HG02885 (cell line): ENCODE measurements at regions not wholly inside any gene's neighbourhood (a gene's known extent, or its start where the extent isn't known, plus 50 kb on each side); places are given as distances from the start of the nearest gene placed in this dataset.
A peak's percentile ranks its signal among the peaks of the same experiment; 100 is the strongest.

Experiments used
- ATAC-seq: cut with Tn5 transposase; IDR thresholded peaks from one replicate; pipeline ENCODE4 v1.9.1; 2021; ENCODE audit warnings: mild to moderate bottlenecking; ENCODE audit not compliant: unreplicated experiment, poor library complexity

- ATAC-seq = no peak
Observed at GRCh38 chr9:79857188-79857587, 285.4 kb downstream of the TLE4 start.

- ATAC-seq = no peak
Observed at GRCh38 chr9:79847074-79847473, 275.3 kb downstream of the TLE4 start.

GRCh38 chr9:79829566-79830302 is 258.0 kb downstream of the TLE4 start:
- no peak for ATAC-seq

DNA sequence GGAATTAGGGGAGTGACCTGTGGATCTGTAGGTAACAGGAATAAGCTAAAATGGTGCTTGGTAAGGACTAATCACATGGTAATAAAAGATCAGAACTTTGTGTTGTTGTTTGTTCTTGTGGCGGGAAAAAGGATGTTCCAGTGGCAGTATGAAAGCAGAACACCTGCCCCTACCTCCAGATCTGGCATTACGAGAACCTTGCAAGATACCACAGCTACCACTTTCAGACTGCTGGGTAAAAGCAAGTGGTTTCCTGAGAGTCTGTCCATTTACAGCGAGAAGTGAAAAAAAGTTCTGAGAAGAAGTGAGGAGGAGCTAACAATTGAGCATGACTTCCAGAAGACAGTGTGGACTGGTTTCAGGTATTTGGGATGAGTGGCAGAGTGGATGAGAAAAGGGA is 252.5 kb downstream of the TLE4 start:
- ATAC-seq = peak; percentile 68

GRCh38 chr9:79817438-79818004 is 245.8 kb downstream of the TLE4 start:
- peak; percentile 85 for ATAC-seq

DNA sequence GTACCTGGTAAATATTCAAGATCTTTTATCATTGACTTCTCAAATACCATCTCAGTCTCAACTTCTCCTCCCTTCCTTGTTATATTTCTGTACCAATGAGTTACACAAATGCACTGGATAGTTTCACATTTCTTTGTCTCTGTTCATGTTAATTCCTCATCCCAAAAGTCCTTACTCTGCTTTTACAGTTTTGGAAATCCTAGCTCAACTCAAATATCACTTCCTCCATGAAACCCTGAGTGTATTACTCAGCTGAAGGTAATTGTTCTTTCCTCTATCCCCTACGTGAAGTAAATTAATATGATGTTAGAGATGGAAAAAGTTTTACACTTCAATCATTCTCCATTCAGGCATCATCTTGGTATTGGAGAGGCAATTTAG is 241.5 kb downstream of the TLE4 start:
- no peak for ATAC-seq

GRCh38 chr9:79812507-79813257 is 240.9 kb downstream of the TLE4 start:
- ATAC-seq = peak; percentile 66

- ATAC-seq = peak; percentile 13
Observed at GRCh38 chr9:79812099-79812498, 240.3 kb downstream of the TLE4 start.

GRCh38 chr9:79809931-79810330 is 238.2 kb downstream of the TLE4 start:
- no peak for ATAC-seq

DNA sequence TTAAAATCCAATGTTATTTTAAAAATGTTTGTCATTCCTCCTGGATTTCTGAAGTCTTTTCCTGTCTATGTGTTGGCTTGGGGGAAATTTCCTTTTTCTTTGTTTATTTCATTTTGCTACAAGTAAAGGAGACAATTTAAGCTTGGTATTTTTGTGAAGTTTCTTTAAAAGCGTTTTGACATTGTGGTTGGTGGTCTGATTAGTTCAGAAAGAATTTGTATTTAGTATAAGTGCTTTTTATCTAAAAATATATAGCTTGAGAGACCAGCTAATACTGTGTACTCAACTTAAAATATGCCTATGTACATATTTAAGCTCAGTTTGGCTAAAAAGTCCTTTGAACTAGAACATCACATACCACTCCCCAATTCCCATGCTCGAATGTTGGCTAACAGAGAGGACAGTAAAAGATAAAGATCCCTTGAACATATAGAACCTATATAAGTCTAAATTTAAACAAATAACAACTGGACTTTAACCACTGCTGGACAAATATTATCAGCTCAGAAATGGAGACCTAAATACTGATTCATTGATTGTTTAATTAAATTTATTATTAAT is 237.6 kb downstream of the TLE4 start:
- no peak for ATAC-seq

DNA sequence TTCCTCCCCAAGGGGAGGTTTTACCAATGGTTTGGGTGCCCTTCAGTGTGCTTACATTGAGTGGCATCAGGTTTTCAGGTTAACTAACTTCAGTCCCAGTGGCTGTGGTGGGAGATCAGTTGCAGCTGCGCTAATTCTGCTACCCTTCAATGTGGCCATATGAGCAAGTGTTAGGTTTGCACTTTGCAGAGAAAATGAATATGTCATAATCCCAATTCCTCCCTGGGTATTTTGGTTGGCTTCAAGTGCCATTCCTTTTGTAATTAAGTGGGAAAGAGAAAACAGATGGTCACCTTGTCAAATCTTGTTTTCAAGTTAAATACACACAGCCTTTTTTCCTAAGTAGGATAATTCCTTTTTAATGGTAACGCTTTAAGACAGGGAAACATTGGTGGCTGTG is 236.2 kb downstream of the TLE4 start:
- no peak for ATAC-seq

DNA sequence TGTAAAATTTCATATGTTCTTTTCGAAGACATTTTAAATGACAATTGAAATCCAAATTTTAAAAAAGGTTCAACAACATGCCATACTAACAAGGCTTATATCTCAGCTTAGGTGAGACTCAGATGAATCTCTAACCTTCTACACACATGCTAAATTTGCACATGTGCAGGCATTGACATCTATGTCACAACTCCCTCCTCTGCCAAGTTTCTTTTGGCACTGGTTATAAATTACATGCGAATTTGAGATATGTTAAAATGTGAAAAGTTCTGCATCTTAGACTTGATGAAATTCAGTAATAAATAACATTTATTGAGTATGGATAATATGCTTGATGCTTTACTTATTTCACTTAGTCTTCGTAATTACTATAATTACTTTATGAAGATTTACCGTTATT is 234.3 kb downstream of the TLE4 start:
- no peak for ATAC-seq

DNA sequence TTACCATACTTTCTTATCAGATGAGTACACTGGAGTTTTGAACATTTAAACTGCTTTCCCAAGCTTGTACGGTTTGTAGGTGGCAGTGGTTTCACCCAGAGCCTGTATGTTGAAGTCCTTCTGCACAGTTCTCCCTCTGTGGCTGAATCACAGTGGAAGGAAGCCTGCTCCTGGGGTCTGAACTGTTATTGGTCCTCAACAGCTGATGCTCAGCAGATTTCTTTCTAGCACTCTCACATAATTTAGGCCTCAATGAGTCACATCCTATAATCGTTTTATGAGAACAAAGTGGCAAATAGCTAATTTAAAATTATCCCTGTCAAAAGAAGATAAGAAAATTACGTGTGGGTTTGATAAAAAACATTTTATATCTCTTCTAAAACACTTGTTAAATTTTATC is 229.7 kb downstream of the TLE4 start:
- ATAC-seq = no peak

GRCh38 chr9:79800578-79800977 is 228.8 kb downstream of the TLE4 start:
- ATAC-seq = no peak

DNA sequence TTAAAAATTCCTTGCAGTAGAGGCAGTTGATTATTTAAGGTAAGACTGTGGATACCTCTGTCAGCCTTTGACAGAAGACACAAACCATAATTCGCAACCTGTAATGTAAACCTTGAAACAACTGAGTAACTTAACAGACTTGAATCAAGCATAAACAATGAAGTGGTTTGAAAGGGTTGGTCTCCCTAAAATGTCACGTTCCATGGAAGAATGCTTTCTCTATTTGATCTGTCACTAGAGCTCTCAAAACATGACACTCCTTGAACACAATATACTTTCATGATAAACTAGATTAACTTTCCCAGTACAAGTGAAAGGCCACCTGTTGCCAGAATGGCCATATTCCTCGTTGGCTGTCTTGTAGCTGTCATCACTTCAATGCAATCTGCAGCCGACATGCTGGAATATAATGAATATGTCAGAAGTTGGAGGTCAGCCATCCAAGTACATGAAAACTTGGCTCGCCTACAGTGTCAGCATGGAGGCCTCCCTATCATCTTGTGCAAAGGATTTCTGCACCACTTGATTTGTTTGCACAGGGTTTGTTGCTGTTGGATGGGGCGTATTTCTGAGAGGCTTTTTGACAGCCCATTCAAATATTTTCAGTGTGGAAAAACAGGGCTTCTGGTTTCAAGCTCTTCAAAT is 228.0 kb downstream of the TLE4 start:
- no peak for ATAC-seq

GRCh38 chr9:79798450-79798849 is 226.7 kb downstream of the TLE4 start:
- no peak for ATAC-seq

- ATAC-seq = no peak
Observed at GRCh38 chr9:79796411-79796810, 224.6 kb downstream of the TLE4 start.

DNA sequence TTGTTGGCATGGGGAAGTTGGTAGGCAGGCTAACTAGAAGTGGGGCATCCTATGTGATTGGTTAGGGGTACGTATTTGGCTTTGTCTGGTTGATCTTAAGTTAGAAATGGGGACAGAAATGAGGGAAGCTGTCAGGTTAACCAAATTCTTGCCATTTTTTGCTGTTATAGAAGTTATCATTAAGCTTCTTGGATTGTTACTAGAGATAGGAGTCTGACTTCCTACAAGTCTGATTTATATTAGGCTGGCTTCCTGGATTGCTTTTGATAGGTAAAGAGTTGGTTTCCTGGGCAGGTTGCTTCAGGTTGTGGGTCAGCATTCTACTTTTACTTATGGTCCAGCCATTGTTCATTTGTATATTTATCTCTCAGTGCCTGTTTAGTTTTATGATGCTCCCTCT is 216.9 kb downstream of the TLE4 start:
- ATAC-seq = no peak

DNA sequence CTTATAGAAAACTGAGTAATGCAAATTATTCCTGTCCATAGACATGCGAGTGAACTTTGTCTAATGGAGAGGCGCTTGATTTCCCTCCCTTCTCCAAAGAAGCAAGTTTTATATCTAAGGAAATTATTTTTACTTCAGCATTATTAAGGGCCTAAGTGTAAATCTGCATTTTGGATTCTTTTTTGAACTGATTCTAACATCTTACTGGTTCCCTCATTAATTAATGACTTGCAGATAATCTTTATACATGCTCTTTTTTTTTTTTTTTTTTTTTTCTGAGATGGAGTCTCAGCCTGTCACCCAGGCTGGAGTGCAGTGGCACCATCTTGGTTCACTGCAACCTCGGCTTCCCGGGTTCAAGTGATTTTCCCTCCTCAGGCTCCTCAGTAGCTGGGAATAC is 209.5 kb downstream of the TLE4 start:
- no peak for ATAC-seq

DNA sequence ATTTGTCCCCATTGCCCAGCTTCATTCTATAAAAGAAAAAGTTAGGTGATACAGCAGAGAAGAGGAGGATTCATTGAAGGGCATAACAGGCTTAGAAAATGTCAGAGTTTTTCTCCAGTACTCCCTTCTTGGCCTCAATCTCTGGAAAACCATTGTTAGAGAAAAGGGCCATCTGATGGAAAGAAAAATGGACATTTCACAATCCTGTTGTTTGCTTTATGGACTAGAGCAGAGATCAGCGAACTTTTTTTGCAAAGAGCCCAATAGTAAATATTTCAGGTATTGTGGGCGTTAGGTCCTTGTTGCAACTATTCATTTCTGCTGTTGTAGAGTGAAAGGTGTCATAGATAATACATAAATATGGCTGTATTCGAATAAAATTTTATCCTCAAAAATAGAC is 208.8 kb downstream of the TLE4 start:
- no peak for ATAC-seq

GRCh38 chr9:79779901-79780300 is 208.1 kb downstream of the TLE4 start:
- no peak for ATAC-seq
